Neural progenitor cell (in vitro differentiated cells): ENCODE measurements at regions not wholly inside any gene's neighbourhood (a gene's known extent, or its start where the extent isn't known, plus 50 kb on each side); places are given as distances from the start of the nearest gene placed in this dataset.

Experiments
- DNase-seq: peaks from one replicate; pipeline ENCODE4 v3.0.0-alpha.2; 2016; ENCODE audit warnings: low spot score
- H2AFZ ChIP-seq: fragments of 200-600 bp; sonication (generic); replicated peaks from 2 replicates; pipeline ENCODE4 v1.6.1; 2016; ENCODE audit warnings: antibody characterized with exemption
- H3F3A ChIP-seq: fragments of 200-600 bp; sonication (generic); 2 replicates; pipeline ENCODE4 v1.6.1; 2016; ENCODE audit warnings: antibody characterized with exemption, low read depth
- H3K27ac ChIP-seq: fragments of 200-600 bp; sonication (generic); 2 replicates; pipeline ENCODE4 v1.5.1; 2016; ENCODE audit warnings: mild to moderate bottlenecking
- H3K27me3 ChIP-seq: fragments of 200-600 bp; sonication (generic); 2 replicates; pipeline ENCODE4 v1.6.1; 2016; ENCODE audit warnings: mild to moderate bottlenecking, moderate library complexity
- H3K36me3 ChIP-seq: fragments of 200-600 bp; sonication (generic); 2 replicates; pipeline ENCODE4 v1.5.1; 2016
- H3K4me1 ChIP-seq: fragments of 200-600 bp; sonication (generic); 2 replicates; pipeline ENCODE4 v1.6.1; 2016; ENCODE audit warnings: mixed run types
- H3K4me2 ChIP-seq: fragments of 200-600 bp; sonication (generic); 2 replicates; pipeline ENCODE4 v1.6.1; 2016
- H3K4me3 ChIP-seq: fragments of 200-600 bp; sonication (generic); 2 replicates; pipeline ENCODE4 v1.5.1; 2016
- H3K79me2 ChIP-seq: fragments of 200-600 bp; sonication (generic); 2 replicates; pipeline ENCODE4 v1.6.1; 2016; ENCODE audit warnings: low read depth
- H3K9ac ChIP-seq: fragments of 200-600 bp; sonication (generic); 2 replicates; pipeline ENCODE4 v1.6.1; 2016
- H3K9me3 ChIP-seq: fragments of 200-600 bp; sonication (generic); 2 replicates; pipeline ENCODE4 v1.5.1; 2016; ENCODE audit warnings: low read depth
- H4K20me1 ChIP-seq: fragments of 200-600 bp; sonication (generic); 2 replicates; pipeline ENCODE4 v1.6.1; 2016; ENCODE audit warnings: low read depth
- H3K27ac Mint-ChIP-seq: 3 replicates; pipeline ENCODE4 v1.8.0; 2021; ENCODE audit warnings: mixed read lengths
- H3K27me3 Mint-ChIP-seq: 2 replicates; pipeline ENCODE4 v1.8.0; 2022; ENCODE audit warnings: low read depth, mild to moderate bottlenecking, inconsistent platforms, moderate library complexity, mixed read lengths; ENCODE audit not compliant: insufficient read depth
- H3K36me3 Mint-ChIP-seq: 3 replicates; pipeline ENCODE4 v1.8.0; 2021; ENCODE audit warnings: mixed read lengths
- H3K4me1 Mint-ChIP-seq: 3 replicates; pipeline ENCODE4 v1.8.0; 2021; ENCODE audit warnings: mixed read lengths
- H3K4me3 Mint-ChIP-seq: 3 replicates; pipeline ENCODE4 v1.8.0; 2021; ENCODE audit warnings: mild to moderate bottlenecking, moderate library complexity, mixed read lengths
- H3K9me3 Mint-ChIP-seq: 3 replicates; pipeline ENCODE4 v1.8.0; 2020; ENCODE audit warnings: mixed read lengths
- CTCF ChIP-seq: fragments of 200-600 bp; sonication (generic); IDR thresholded peaks from 2 replicates; pipeline ENCODE4 v1.5.1; 2017; ENCODE audit warnings: antibody characterized with exemption, mild to moderate bottlenecking
- EZH2 ChIP-seq: fragments of 200-600 bp; sonication (generic); IDR thresholded peaks from 2 replicates; pipeline ENCODE4 v1.6.1; 2017; ENCODE audit warnings: antibody characterized with exemption, mild to moderate bottlenecking, moderate library complexity
- EZH2phosphoT487 ChIP-seq: fragments of 200-600 bp; sonication (generic); IDR thresholded peaks from 2 replicates; pipeline ENCODE4 v1.6.1; 2017; ENCODE audit warnings: antibody characterized with exemption

- H3K9me3 Mint-ChIP-seq: no peaks in the 10 kb centered on the region
- H2AFZ ChIP-seq: no peak overlapping the region
- no peak for DNase-seq
- no peak overlapping the region for H3K27ac Mint-ChIP-seq
- no peaks in the 10 kb centered on the region for H3K79me2 ChIP-seq
- H3K4me1 ChIP-seq: no peaks in the 10 kb centered on the region
- no peaks in the 10 kb centered on the region for H3K36me3 ChIP-seq
- no peaks in the 10 kb centered on the region for H3K4me1 Mint-ChIP-seq
- no peaks in the 10 kb centered on the region for H4K20me1 ChIP-seq
- no peaks in the 10 kb centered on the region for H3F3A ChIP-seq
- no peak overlapping the region for H3K9ac ChIP-seq
- no peaks in the 10 kb centered on the region for H3K27me3 ChIP-seq
- H3K27me3 Mint-ChIP-seq: no peaks in the 10 kb centered on the region
- no peaks in the 10 kb centered on the region for H3K9me3 ChIP-seq
- H3K27ac ChIP-seq: no peak overlapping the region
- no peaks in the 10 kb centered on the region for H3K36me3 Mint-ChIP-seq
- H3K4me3 ChIP-seq: no peak overlapping the region
- H3K4me2 ChIP-seq: no peak overlapping the region
- H3K4me3 Mint-ChIP-seq: no peak overlapping the region
- TF ChIP-seq EZH2phosphoT487 (no peak), CTCF (no peak)
Measured at GRCh38 chr20:39326050-39326449, 363.9 kb downstream of the DHX35 start.

GRCh38 chr20:39318911-39319310, 356.8 kb downstream of the DHX35 start:
- Histone ChIP-seq H4K20me1 (no peaks in the 10 kb centered on the region), H3K4me2 (no peak overlapping the region), H3F3A (no peaks in the 10 kb centered on the region), H3K4me1 (no peaks in the 10 kb centered on the region), H3K4me3 (no peak overlapping the region), H2AFZ (no peak overlapping the region), H3K9me3 (no peaks in the 10 kb centered on the region), H3K27me3 (no peaks in the 10 kb centered on the region), H3K36me3 (no peaks in the 10 kb centered on the region), H3K9ac (no peak overlapping the region), H3K27ac (no peak overlapping the region), H3K79me2 (no peaks in the 10 kb centered on the region)
- Mint-ChIP-seq H3K27me3 (peaks cover 2% of the 10 kb centered on the region), H3K4me1 (no peaks in the 10 kb centered on the region), H3K36me3 (no peaks in the 10 kb centered on the region), H3K27ac (no peak overlapping the region), H3K9me3 (no peaks in the 10 kb centered on the region), H3K4me3 (no peak overlapping the region)
- DNase-seq: no peak
- TF ChIP-seq EZH2: no peak
- no peak for TF ChIP-seq EZH2phosphoT487
- no peak for TF ChIP-seq CTCF

GRCh38 chr20:39312676-39313075, 350.5 kb downstream of the DHX35 start:
- no peak for DNase-seq
- H3K36me3 Mint-ChIP-seq: no peaks in the 10 kb centered on the region
- no peak overlapping the region for H3K27ac ChIP-seq
- no peaks in the 10 kb centered on the region for H3K9me3 ChIP-seq
- H3K4me2 ChIP-seq: no peak overlapping the region
- no peak overlapping the region for H2AFZ ChIP-seq
- peaks cover 7% of the 10 kb centered on the region for H3K4me1 ChIP-seq
- H3K4me3 ChIP-seq: no peak overlapping the region
- no peaks in the 10 kb centered on the region for H4K20me1 ChIP-seq
- H3K36me3 ChIP-seq: no peaks in the 10 kb centered on the region
- no peak overlapping the region for H3K9ac ChIP-seq
- peaks cover 12% of the 10 kb centered on the region for H3K4me1 Mint-ChIP-seq
- H3K4me3 Mint-ChIP-seq: no peak overlapping the region
- H3K79me2 ChIP-seq: no peaks in the 10 kb centered on the region
- H3K27me3 Mint-ChIP-seq: peaks cover 4% of the 10 kb centered on the region
- H3K9me3 Mint-ChIP-seq: peaks cover 5% of the 10 kb centered on the region
- H3F3A ChIP-seq: no peaks in the 10 kb centered on the region
- H3K27ac Mint-ChIP-seq: no peak overlapping the region
- TF ChIP-seq EZH2phosphoT487: no peak
- no peak for TF ChIP-seq EZH2
- TF ChIP-seq CTCF: no peak
- no peaks in the 10 kb centered on the region for H3K27me3 ChIP-seq
